Neuronal stem cell (in vitro differentiated cells): ENCODE measurements at regions not wholly inside any gene's neighbourhood (a gene's known extent, or its start where the extent isn't known, plus 50 kb on each side); places are given as distances from the start of the nearest gene placed in this dataset.

Source experiments
- DNase-seq: peaks from one replicate; pipeline ENCODE4 v3.0.0-alpha.2; 2013; ENCODE audit warnings: low spot score
- H2AFZ ChIP-seq: one replicate; pipeline ENCODE4 v1.6.1; 2013; ENCODE audit warnings: mild to moderate bottlenecking, low read length, inconsistent platforms
- H2AK5ac ChIP-seq: 2 replicates; pipeline ENCODE4 v1.6.1; 2013; ENCODE audit warnings: low read depth, mild to moderate bottlenecking, inconsistent platforms, low read length, moderate library complexity, mixed read lengths
- H2BK120ac ChIP-seq: 2 replicates; pipeline ENCODE4 v1.6.1; 2013; ENCODE audit warnings: low read depth, mild to moderate bottlenecking, inconsistent platforms, low read length, moderate library complexity, mixed read lengths
- H2BK12ac ChIP-seq: one replicate; pipeline ENCODE4 v1.6.1; 2013; ENCODE audit warnings: low read length, inconsistent platforms
- H2BK15ac ChIP-seq: 2 replicates; pipeline ENCODE4 v1.6.1; 2013; ENCODE audit warnings: mild to moderate bottlenecking, low read length, inconsistent platforms, mixed read lengths
- H2BK5ac ChIP-seq: one replicate; pipeline ENCODE4 v1.6.1; 2013; ENCODE audit warnings: inconsistent platforms, mild to moderate bottlenecking, low read length, moderate library complexity
- H3K14ac ChIP-seq: one replicate; pipeline ENCODE4 v1.6.1; 2013; ENCODE audit warnings: low read length, inconsistent platforms
- H3K18ac ChIP-seq: 2 replicates; pipeline ENCODE4 v1.6.1; 2013; ENCODE audit warnings: low read length, inconsistent platforms
- H3K23ac ChIP-seq: 2 replicates; pipeline ENCODE4 v1.6.1; 2013; ENCODE audit warnings: low read depth, mild to moderate bottlenecking, mixed read lengths, low read length, inconsistent platforms; ENCODE audit not compliant: poor library complexity
- H3K27ac ChIP-seq: replicated peaks from 3 replicates; pipeline ENCODE4 v1.5.1; 2013; ENCODE audit warnings: low read length, inconsistent platforms
- H3K27me3 ChIP-seq, 3 experiments: 2 replicates each; pipeline ENCODE4 v1.6.1; 2013; ENCODE audit warnings: low read length in 3 of 3, mild to moderate bottlenecking in 2 of 3, inconsistent platforms in 1 of 3, low read depth in 1 of 3, mixed read lengths in 1 of 3, moderate library complexity in 1 of 3; ENCODE audit not compliant: control insufficient read depth in 3 of 3, insufficient read depth in 3 of 3
- H3K36me3 ChIP-seq, 2 donors: replicated peaks in 1 of 2; 2 replicates each; pipeline ENCODE4 v1.6.1; 2013; ENCODE audit warnings: low read length in 2 of 2; ENCODE audit not compliant: control insufficient read depth in 2 of 2, insufficient read depth in 2 of 2
- H3K4ac ChIP-seq: 2 replicates; pipeline ENCODE4 v1.6.1; 2013; ENCODE audit warnings: inconsistent platforms, mild to moderate bottlenecking, low read length, moderate library complexity
- H3K4me1 ChIP-seq, 2 donors: 1 replicate in 1 of 2; 2 replicates in 1 of 2; pipeline ENCODE4 v1.6.1; 2013; ENCODE audit warnings: low read length in 2 of 2, low read depth in 1 of 2; ENCODE audit not compliant: control insufficient read depth in 2 of 2, insufficient read depth in 1 of 2
- H3K4me2 ChIP-seq: one replicate; pipeline ENCODE4 v1.6.1; 2013; ENCODE audit warnings: mild to moderate bottlenecking, low read length, inconsistent platforms; ENCODE audit not compliant: insufficient read depth, poor library complexity, severe bottlenecking
- H3K4me3 ChIP-seq, 2 donors: 2 replicates each; pipeline ENCODE4 v1.5.1; 2013; ENCODE audit warnings: low read length in 2 of 2, mild to moderate bottlenecking in 2 of 2, inconsistent platforms in 1 of 2, moderate library complexity in 1 of 2
- H3K79me1 ChIP-seq: one replicate; pipeline ENCODE4 v1.6.1; 2013; ENCODE audit warnings: low read depth, mild to moderate bottlenecking, inconsistent platforms, low read length, moderate library complexity
- H3K9ac ChIP-seq: one replicate; pipeline ENCODE4 v1.6.1; 2013; ENCODE audit warnings: mild to moderate bottlenecking, low read depth, low read length, inconsistent platforms; ENCODE audit not compliant: poor library complexity
- H3K9me3 ChIP-seq, 2 donors: replicated peaks in 1 of 2; 2 replicates each; pipeline versions ENCODE3 to v1.6.1; 2013; ENCODE audit warnings: low read length in 2 of 2, mild to moderate bottlenecking in 2 of 2, inconsistent platforms in 1 of 2, low read depth in 1 of 2, mixed read lengths in 1 of 2, moderate library complexity in 1 of 2; ENCODE audit not compliant: control insufficient read depth in 2 of 2, insufficient read depth in 1 of 2
- H4K8ac ChIP-seq: one replicate; pipeline ENCODE4 v1.6.1; 2013; ENCODE audit warnings: low read depth, mild to moderate bottlenecking, inconsistent platforms, low read length, moderate library complexity
- H4K91ac ChIP-seq: one replicate; pipeline ENCODE4 v1.6.1; 2013; ENCODE audit warnings: low read length, low read depth, mild to moderate bottlenecking, inconsistent platforms; ENCODE audit not compliant: poor library complexity
- WGBS, 2 donors: extraction: QIAGEN DNeasy Blood & Tissue Kit; methylation state at CpG; one replicate each; pipeline ENCODE4 v1.1.7; 2013; ENCODE audit warnings: missing lambda C conversion rate in 2 of 2, mixed read lengths in 1 of 2; ENCODE audit not compliant: insufficient read length in 2 of 2, insufficient replicate concordance in 1 of 2; ENCODE audit errors: extremely low coverage in 2 of 2; 5-methylcytosine and 5-hydroxymethylcytosine counted together

GRCh38 chr13:112193463-112194166, 126.7 kb downstream of the SOX1 start:
- H2BK5ac ChIP-seq: peak overlapping the region; percentile 49
- H3K9me3 ChIP-seq: peaks cover 6 to 35% of the 10 kb centered on the region in 2 donors
- H2BK15ac ChIP-seq: peak overlapping the region; percentile 98
- no peak overlapping the region for H2AFZ ChIP-seq
- H3K9ac ChIP-seq: no peak overlapping the region
- H4K91ac ChIP-seq: no peak overlapping the region
- no peak overlapping the region for H3K4me2 ChIP-seq
- H4K8ac ChIP-seq: no peak overlapping the region
- DNase-seq: no peak
- no peaks in the 10 kb centered on the region for H3K79me1 ChIP-seq
- peak overlapping the region; percentile 75 for H3K14ac ChIP-seq
- peak overlapping the region; percentile 84 for H3K18ac ChIP-seq
- H3K4me3 ChIP-seq: no peak overlapping the region
- H3K23ac ChIP-seq: no peak overlapping the region
- no peaks in the 10 kb centered on the region for H3K4me1 ChIP-seq
- no CpG with 5 or more reads among the region's 15 CpGs for WGBS, 2 donors
- H3K36me3 ChIP-seq: no peaks in the 10 kb centered on the region
- H2BK12ac ChIP-seq: no peak overlapping the region
- no peaks in the 10 kb centered on the region for H3K27me3 ChIP-seq
- no peak overlapping the region for H3K27ac ChIP-seq
- H3K4ac ChIP-seq: peak overlapping the region; percentile 17
- no peak overlapping the region for H2BK120ac ChIP-seq
- peak overlapping the region; percentile 95 for H2AK5ac ChIP-seq

- no peak overlapping the region for H3K9ac ChIP-seq
- H3K36me3 ChIP-seq: no peaks in the 10 kb centered on the region
- peaks cover 6 to 35% of the 10 kb centered on the region in 2 donors for H3K9me3 ChIP-seq
- H2AFZ ChIP-seq: no peak overlapping the region
- H3K27ac ChIP-seq: peak overlapping the region; percentile 17
- no peak for DNase-seq
- H3K23ac ChIP-seq: no peak overlapping the region
- H4K91ac ChIP-seq: no peak overlapping the region
- H3K27me3 ChIP-seq: no peaks in the 10 kb centered on the region
- H2BK120ac ChIP-seq: peak overlapping the region; percentile 92
- no peaks in the 10 kb centered on the region for H3K79me1 ChIP-seq
- peak overlapping the region; percentile 75 for H3K14ac ChIP-seq
- peak overlapping the region; percentile 95 for H2BK12ac ChIP-seq
- H4K8ac ChIP-seq: no peak overlapping the region
- H3K4ac ChIP-seq: peak overlapping the region; percentile 17
- H3K18ac ChIP-seq: peak overlapping the region; percentile 84
- no peak overlapping the region for H3K4me3 ChIP-seq
- no peaks in the 10 kb centered on the region for H3K4me1 ChIP-seq
- H3K4me2 ChIP-seq: no peak overlapping the region
- H2AK5ac ChIP-seq: peak overlapping the region; percentile 95
- peak overlapping the region; percentile 98 for H2BK15ac ChIP-seq
- no CpG with 5 or more reads among the region's 22 CpGs for WGBS, 2 donors
- H2BK5ac ChIP-seq: peak overlapping the region; percentile 49
Observed at GRCh38 chr13:112194167-112194530, 127.2 kb downstream of the SOX1 start.

- Histone ChIP-seq H3K4me3 (no peak overlapping the region), H3K18ac (peak overlapping the region; percentile 84), H2AFZ (no peak overlapping the region), H3K14ac (peak overlapping the region; percentile 75), H2BK12ac (peak overlapping the region; percentile 95), H2AK5ac (peak overlapping the region; percentile 95), H3K9ac (no peak overlapping the region), H4K8ac (no peak overlapping the region), H3K36me3 (no peaks in the 10 kb centered on the region), H3K9me3 (peaks cover 6 to 34% of the 10 kb centered on the region in 2 donors), H3K27me3 (no peaks in the 10 kb centered on the region), H3K4ac (no peak overlapping the region), H3K4me1 (no peaks in the 10 kb centered on the region), H3K23ac (no peak overlapping the region), H2BK5ac (peak overlapping the region; percentile 49), H2BK15ac (peak overlapping the region; percentile 98), H2BK120ac (peak overlapping the region; percentile 92), H3K4me2 (no peak overlapping the region), H4K91ac (peak overlapping the region; percentile 43), H3K27ac (peak overlapping the region; percentile 17), H3K79me1 (no peaks in the 10 kb centered on the region)
- WGBS, 2 donors: no CpG with 5 or more reads among the region's 31 CpGs
- no peak for DNase-seq
Observed at GRCh38 chr13:112194579-112194978, 127.6 kb downstream of the SOX1 start.

DNA sequence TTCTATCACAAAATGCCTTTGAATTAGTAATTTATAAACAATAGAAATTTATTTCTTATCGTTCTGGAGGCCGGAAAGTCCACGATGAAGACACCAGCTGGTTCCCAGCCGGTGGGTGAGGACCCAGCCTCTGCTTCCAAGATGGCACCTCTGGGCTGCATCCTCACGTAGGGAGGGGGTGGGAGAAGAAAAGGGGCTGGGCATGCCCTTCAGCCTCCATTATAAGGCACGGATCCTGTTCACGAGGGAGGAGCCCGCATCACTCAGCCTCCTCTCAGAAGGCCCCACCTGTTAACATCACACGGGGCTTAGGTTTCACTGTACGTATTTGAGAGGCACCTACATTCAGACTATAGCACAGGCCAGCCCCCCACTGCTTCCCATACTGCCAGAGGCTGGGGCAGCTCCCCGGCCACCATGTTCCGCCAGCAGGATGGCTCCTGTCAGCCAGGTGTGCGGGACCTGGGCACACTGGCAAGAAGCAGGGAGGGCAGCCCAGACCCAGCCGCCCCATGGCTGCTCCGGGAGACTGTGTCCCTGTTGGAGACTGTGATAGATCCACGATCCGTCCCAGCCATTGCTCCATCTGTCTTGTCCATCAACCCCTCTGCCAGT, 131.6 kb downstream of the SOX1 start:
- Histone ChIP-seq H2BK120ac (no peak overlapping the region), H3K23ac (no peak overlapping the region), H3K27me3 (no peaks in the 10 kb centered on the region), H4K91ac (no peak overlapping the region), H3K9ac (no peak overlapping the region), H3K4me1 (peaks cover 13 to 14% of the 10 kb centered on the region in 2 donors), H3K9me3 (peaks cover 0 to under 1% of the 10 kb centered on the region in 2 donors), H3K27ac (no peak overlapping the region), H2AFZ (no peak overlapping the region), H3K4me2 (no peak overlapping the region), H3K18ac (peak overlapping the region; percentile 86), H4K8ac (no peak overlapping the region), H3K79me1 (no peaks in the 10 kb centered on the region), H2AK5ac (peak overlapping the region; percentile 60), H2BK5ac (peak overlapping the region; percentile 9), H3K14ac (no peak overlapping the region), H3K36me3 (no peaks in the 10 kb centered on the region), H3K4ac (no peak overlapping the region), H3K4me3 (no peak overlapping the region), H2BK12ac (no peak overlapping the region), H2BK15ac (peak overlapping the region; percentile 17)
- no CpG with 5 or more reads among the region's 17 CpGs for WGBS, 2 donors
- no peak for DNase-seq
